HepG2 (cell line): ENCODE measurements at regions not wholly inside any gene's neighbourhood (a gene's known extent, or its start where the extent isn't known, plus 50 kb on each side); places are given as distances from the start of the nearest gene placed in this dataset.

Experiments used
- ATAC-seq: fragments of 200-7000 bp; cut with Tn5 transposase; 3 replicates; pipeline ENCODE4 v1.9.1; 2020; ENCODE audit warnings: mild to moderate bottlenecking, moderate library complexity
- BruUV-seq: library from RNA; stranded (reverse); fragments of 400-500 nt; replicated peaks from 2 replicates; lab custom pipeline; 2021; lab: Mats Ljungman, UMichigan
- CTCF ChIA-PET: fragments of 300-600 bp; formaldehyde crosslinking; extraction: SDS; loops from one replicate; lab custom pipeline; 2021; ENCODE audit warnings: low total read pairs, inconsistent platforms, low intra/inter-chr PET ratio; lab: Yijun Ruan, JAX
- POLR2A ChIA-PET: fragments of 350-600 bp; sonication (Branson Sonifier 250); formaldehyde crosslinking; loops from one replicate; lab custom pipeline; 2020; ENCODE audit warnings: antibody characterized with exemption, inconsistent platforms; lab: Yijun Ruan, JAX
- DNase-seq: peaks from one replicate; pipeline ENCODE4 v3.0.0-alpha.2; 2015; ENCODE audit warnings: low spot score
- FAIRE-seq: peaks from 3 replicates; lab custom pipeline; 2011; peaks lifted over from hg19 to GRCh38; lab: Jason Lieb, UNC
- H2AFZ ChIP-seq: one replicate; pipeline ENCODE4 v1.6.1; 2011; ENCODE audit warnings: low read length, inconsistent platforms
- H3K27ac ChIP-seq: fragments of 300-600 bp; 3 replicates; pipeline ENCODE4 v1.8.0; 2011; ENCODE audit warnings: mixed run types, mild to moderate bottlenecking, mixed read lengths, low read length, inconsistent platforms; ENCODE audit not compliant: insufficient read depth; ENCODE audit errors: extremely low read length
- H3K27me3 ChIP-seq, 2 experiments: fragments of 200-600 bp in 1 of 2; 2 replicates in 1 of 2; 3 replicates in 1 of 2; pipeline versions ENCODE4 v1.6.0 to v1.8.0; 2011; ENCODE audit warnings: low read length in 2 of 2, mild to moderate bottlenecking in 2 of 2, moderate library complexity in 2 of 2, inconsistent platforms in 1 of 2; ENCODE audit not compliant: insufficient read depth in 2 of 2, control insufficient read depth in 1 of 2
- H3K36me3 ChIP-seq, 2 experiments: fragments of 200-600 bp in 1 of 2; replicated peaks in 1 of 2; 2 replicates in 1 of 2; 3 replicates in 1 of 2; pipeline versions ENCODE4 v1.5.1 to v1.8.0; 2011; ENCODE audit warnings: low read length in 2 of 2, inconsistent platforms in 1 of 2; ENCODE audit not compliant: insufficient read depth in 2 of 2, control insufficient read depth in 1 of 2
- H3K4me1 ChIP-seq: 2 replicates; pipeline ENCODE4 v1.5.1; 2012; ENCODE audit warnings: low read length, inconsistent platforms; ENCODE audit not compliant: insufficient read depth
- H3K4me2 ChIP-seq: 2 replicates; pipeline ENCODE4 v1.6.0; 2011; ENCODE audit warnings: low read depth, low read length, inconsistent platforms
- H3K4me3 ChIP-seq, 3 experiments: fragments of 200-600 bp in 1 of 3; sonication (generic), shearing (Covaris generic) in 1 of 3; replicated peaks in 1 of 3; 2 replicates each; pipeline ENCODE4 v1.5.1; 2011 to 2016; ENCODE audit warnings: low read length in 3 of 3, inconsistent platforms in 2 of 3, low read depth in 2 of 3, mild to moderate bottlenecking in 2 of 3, control low read depth in 1 of 3, mixed read lengths in 1 of 3; ENCODE audit not compliant: insufficient read depth in 1 of 3
- H3K79me2 ChIP-seq: one replicate; pipeline ENCODE4 v1.6.1; 2011; ENCODE audit warnings: low read length, inconsistent platforms; ENCODE audit not compliant: insufficient read depth
- H3K9ac ChIP-seq: 2 replicates; pipeline ENCODE4 v1.6.0; 2011; ENCODE audit warnings: mild to moderate bottlenecking, low read depth, low read length, inconsistent platforms; ENCODE audit not compliant: insufficient read depth
- H3K9me3 ChIP-seq: 2 replicates; pipeline ENCODE4 v1.5.1; 2012; ENCODE audit warnings: mild to moderate bottlenecking, low read length
- H4K20me1 ChIP-seq: 2 replicates; pipeline ENCODE4 v1.6.0; 2011; ENCODE audit warnings: inconsistent platforms, mild to moderate bottlenecking, low read length, moderate library complexity; ENCODE audit not compliant: insufficient read depth
- GMEB1 ChIP-seq: sonication (generic); formaldehyde crosslinking; IDR thresholded peaks from 2 replicates; pipeline ENCODE4 v1.5.1; 2020; ENCODE audit warnings: missing genetic modification reagents, mild to moderate bottlenecking, borderline replicate concordance
- GRHL1 ChIP-seq: sonication (generic); formaldehyde crosslinking; conservative IDR thresholded peaks from 2 replicates; pipeline ENCODE4 v1.8.0; 2022; ENCODE audit warnings: missing genetic modification reagents
- HDAC2 ChIP-seq: sonication (generic); formaldehyde crosslinking; IDR thresholded peaks from 2 replicates; pipeline ENCODE4 v1.4.0; 2020; ENCODE audit warnings: missing genetic modification reagents
- HDAC6 ChIP-seq: fragments of 200-600 bp; sonication (generic); IDR thresholded peaks from 2 replicates; pipeline ENCODE4 v1.7.0; 2017; ENCODE audit warnings: mild to moderate bottlenecking, antibody characterized with exemption, low read length, low read depth
- ISL2 ChIP-seq: sonication (generic); formaldehyde crosslinking; IDR thresholded peaks from 2 replicates; pipeline ENCODE4 v1.5.0; 2020; ENCODE audit warnings: missing genetic modification reagents
- NFATC3 ChIP-seq: sonication (generic); formaldehyde crosslinking; IDR thresholded peaks from 2 replicates; pipeline ENCODE4 v1.5.1; 2020; ENCODE audit warnings: mild to moderate bottlenecking, missing genetic modification reagents
- SALL1 ChIP-seq: sonication (generic); formaldehyde crosslinking; IDR thresholded peaks from 2 replicates; pipeline ENCODE4 v1.8.0; 2022; ENCODE audit warnings: mild to moderate bottlenecking, missing genetic modification reagents
- STAT6 ChIP-seq: sonication (generic); formaldehyde crosslinking; IDR thresholded peaks from 2 replicates; pipeline ENCODE4 v1.4.0; 2020; ENCODE audit warnings: missing genetic modification reagents, mild to moderate bottlenecking, borderline replicate concordance
- TRIM22 ChIP-seq: fragments of 450-650 bp; IDR thresholded peaks from 2 replicates; pipeline ENCODE4 v1.6.1; 2017
- ZNF205 ChIP-seq: IDR thresholded peaks from 2 replicates; pipeline ENCODE4 v1.6.1; 2018; ENCODE audit warnings: missing biosample characterization, missing genetic modification reagents
- ZNF225 ChIP-seq: sonication (generic); formaldehyde crosslinking; IDR thresholded peaks from 2 replicates; pipeline ENCODE4 v1.4.0; 2020; ENCODE audit warnings: mild to moderate bottlenecking, missing genetic modification reagents
- ZNF713 ChIP-seq: sonication (generic); formaldehyde crosslinking; IDR thresholded peaks from 2 replicates; pipeline ENCODE4 v1.4.0; 2020; ENCODE audit warnings: mild to moderate bottlenecking, missing genetic modification reagents
- WGBS: methylation state at CpG from one replicate; pipeline ENCODE4 v1.1.6; 2017; ENCODE audit warnings: low lambda C conversion rate; 5-methylcytosine and 5-hydroxymethylcytosine counted together
- in situ Hi-C: cut with HindIII; loops from 2 replicates; pipeline ENCODE4 v1.10.0; 2017; ENCODE audit warnings: low pct_unique_long_range_greater_than_20kb; ENCODE audit not compliant: extremely low pct_ligation_motif_present
- intact Hi-C: fragments of 100-400 bp; cut with micrococcal nuclease; formaldehyde crosslinking; loops from one replicate; pipeline ENCODE4 v1.10.0; 2022; ENCODE audit not compliant: unreplicated experiment

GRCh38 chr6:71480577-71480976 lies 192.0 kb downstream of the OGFRL1 start:
- POLR2A ChIA-PET, result no interaction called here
- no peak for TF ChIP-seq HDAC6
- TF ChIP-seq ZNF205, result no peak
- no peak for TF ChIP-seq ZNF713
- TF ChIP-seq NFATC3 (CRISPR knock-in tag), result no peak
- TF ChIP-seq GMEB1 (CRISPR knock-in tag), result no peak
- TF ChIP-seq ZNF225 (CRISPR knock-in tag), result no peak
- no peak for TF ChIP-seq ISL2 (CRISPR knock-in tag)
- no peak for TF ChIP-seq TRIM22
- no peak for TF ChIP-seq GRHL1 (CRISPR knock-in tag)
- TF ChIP-seq HDAC2, result no peak
- TF ChIP-seq SALL1 (CRISPR knock-in tag), result no peak
- TF ChIP-seq STAT6 (CRISPR knock-in tag), result no peak

More at GRCh38 chr6:71480577-71480976, 192.0 kb downstream of the OGFRL1 start:
- Histone ChIP-seq H3K27me3 (no peaks in the 10 kb centered on the region), H3K4me1 (no peaks in the 10 kb centered on the region), H3K27ac (no peak overlapping the region), H3K4me2 (no peak overlapping the region), H4K20me1 (no peaks in the 10 kb centered on the region), H3K79me2 (no peaks in the 10 kb centered on the region), H3K36me3 (no peaks in the 10 kb centered on the region), H3K9ac (no peak overlapping the region), H2AFZ (no peak overlapping the region), H3K4me3 (no peak overlapping the region), H3K9me3 (no peaks in the 10 kb centered on the region)
- DNase-seq, result no peak
- BruUV-seq, result no TSS peak
- CTCF ChIA-PET, result no interaction called here
- no peak for ATAC-seq
- in situ Hi-C loops (no loop called here), intact Hi-C loops (no loop called here)
- 31% methylated on average over 1 of the region's 1 CpG for WGBS
- no peak for FAIRE-seq
